CD8-positive, alpha-beta memory T cell (primary cell): ENCODE measurements at regions not wholly inside any gene's neighbourhood (a gene's known extent, or its start where the extent isn't known, plus 50 kb on each side); places are given as distances from the start of the nearest gene placed in this dataset.

ENCODE experiments used
- CTCF ChIA-PET: fragments of 350-600 bp; sonication (Branson Sonifier 250); formaldehyde crosslinking; loops from one replicate; lab custom pipeline; 2021; ENCODE audit warnings: antibody characterized with exemption; lab: Charles Lee
- POLR2A ChIA-PET: fragments of 350-600 bp; sonication (Branson Sonifier 250); formaldehyde crosslinking; loops from one replicate; lab custom pipeline; 2021; ENCODE audit warnings: antibody characterized with exemption; lab: Charles Lee
- DNase-seq, 5 donors: peaks; one replicate each; pipeline versions ENCODE4 v3.0.0 to v3.0.0-alpha.2; 2020 to 2022; ENCODE audit warnings: mixed read lengths in 1 of 5
- H3K27ac ChIP-seq: one replicate; pipeline ENCODE4 v1.7.0; 2013; ENCODE audit warnings: low read depth, mild to moderate bottlenecking, low read length, moderate library complexity
- H3K27me3 ChIP-seq: 2 replicates; pipeline ENCODE4 v1.7.0; 2013; ENCODE audit warnings: low read length, mild to moderate bottlenecking; ENCODE audit not compliant: insufficient read depth, poor library complexity, severe bottlenecking
- H3K36me3 ChIP-seq: 2 replicates; pipeline ENCODE4 v1.7.0; 2013; ENCODE audit warnings: mild to moderate bottlenecking, low read length, moderate library complexity; ENCODE audit not compliant: insufficient read depth
- H3K4me1 ChIP-seq: 2 replicates; pipeline ENCODE4 v1.7.0; 2013; ENCODE audit warnings: mild to moderate bottlenecking, low read length, moderate library complexity; ENCODE audit not compliant: insufficient read depth
- H3K4me3 ChIP-seq: 2 replicates; pipeline ENCODE4 v1.7.0; 2013; ENCODE audit warnings: mild to moderate bottlenecking, low read length
- H3K9me3 ChIP-seq: 2 replicates; pipeline ENCODE4 v1.7.0; 2013; ENCODE audit warnings: mild to moderate bottlenecking, low read length
- H3K27ac Mint-ChIP-seq, 8 donors: one replicate each; pipeline ENCODE4 v1.8.0; 2020 to 2021; ENCODE audit warnings: mixed read lengths in 8 of 8, mild to moderate bottlenecking in 6 of 8, inconsistent platforms in 3 of 8, moderate library complexity in 3 of 8
- H3K27me3 Mint-ChIP-seq, 2 donors: one replicate each; pipeline ENCODE4 v1.8.0; 2020 to 2021; ENCODE audit warnings: mixed read lengths in 2 of 2, mild to moderate bottlenecking in 1 of 2, moderate library complexity in 1 of 2
- H3K36me3 Mint-ChIP-seq, 3 donors: one replicate each; pipeline ENCODE4 v1.8.0; 2020 to 2021; ENCODE audit warnings: mixed read lengths in 3 of 3, inconsistent platforms in 1 of 3, mild to moderate bottlenecking in 1 of 3
- H3K4me1 Mint-ChIP-seq, 3 donors: one replicate each; pipeline ENCODE4 v1.8.0; 2020 to 2021; ENCODE audit warnings: mixed read lengths in 3 of 3, inconsistent platforms in 1 of 3, mild to moderate bottlenecking in 1 of 3
- H3K4me3 Mint-ChIP-seq, 7 donors: one replicate each; pipeline ENCODE4 v1.8.0; 2020 to 2021; ENCODE audit warnings: mixed read lengths in 7 of 7, mild to moderate bottlenecking in 6 of 7, moderate library complexity in 4 of 7, inconsistent platforms in 2 of 7
- H3K9me3 Mint-ChIP-seq, 5 donors: one replicate each; pipeline ENCODE4 v1.8.0; 2020 to 2022; ENCODE audit warnings: mixed read lengths in 5 of 5, mild to moderate bottlenecking in 3 of 5, moderate library complexity in 2 of 5, inconsistent platforms in 1 of 5

GRCh38 chr14:38870296-38870836 lies 232.7 kb downstream of the SEC23A start:
- no peak overlapping the region for H3K27ac ChIP-seq
- H3K4me3 ChIP-seq = no peak overlapping the region
- POLR2A ChIA-PET = no interaction called here
- no peaks in the 10 kb centered on the region for H3K36me3 Mint-ChIP-seq
- peaks cover 0 to 5% of the 10 kb centered on the region in 2 donors for H3K27me3 Mint-ChIP-seq
- no peak for DNase-seq
- no peaks in the 10 kb centered on the region for H3K27me3 ChIP-seq
- no peak overlapping the region for H3K4me3 Mint-ChIP-seq
- no peak overlapping the region for H3K27ac Mint-ChIP-seq
- H3K9me3 Mint-ChIP-seq = no peaks in the 10 kb centered on the region
- CTCF ChIA-PET = interaction anchor here (1.0 kb wide), 1 partner anchor 967 kb away, joined by 3 read pairs; no protein-coding TSS in a partner anchor
- no peaks in the 10 kb centered on the region for H3K4me1 Mint-ChIP-seq
- H3K9me3 ChIP-seq = no peaks in the 10 kb centered on the region
- H3K4me1 ChIP-seq = no peaks in the 10 kb centered on the region
- no peaks in the 10 kb centered on the region for H3K36me3 ChIP-seq

- H3K27me3 Mint-ChIP-seq = peaks cover 6 to 7% of the 10 kb centered on the region in 2 donors
- Histone ChIP-seq H3K36me3 (no peaks in the 10 kb centered on the region), H3K4me3 (no peak overlapping the region), H3K27me3 (no peaks in the 10 kb centered on the region), H3K4me1 (no peaks in the 10 kb centered on the region), H3K9me3 (no peaks in the 10 kb centered on the region), H3K27ac (no peak overlapping the region)
- no peaks in the 10 kb centered on the region for H3K36me3 Mint-ChIP-seq
- H3K9me3 Mint-ChIP-seq = peaks cover 0 to 3% (median 0%) of the 10 kb centered on the region in 5 donors
- DNase-seq = no peak
- no peak overlapping the region for H3K27ac Mint-ChIP-seq
- H3K4me1 Mint-ChIP-seq = no peaks in the 10 kb centered on the region
- POLR2A ChIA-PET = no interaction called here
- CTCF ChIA-PET = interaction anchor here (1.2 to 1.6 kb wide), 2 partner anchors 17 to 965 kb away, joined by 3 read pairs; no protein-coding TSS in a partner anchor
- H3K4me3 Mint-ChIP-seq = no peak overlapping the region
Measured at GRCh38 chr14:38868399-38869290, 234.4 kb downstream of the SEC23A start.

- Histone ChIP-seq H3K27me3 (no peaks in the 10 kb centered on the region), H3K9me3 (no peaks in the 10 kb centered on the region), H3K4me1 (no peaks in the 10 kb centered on the region), H3K4me3 (no peak overlapping the region), H3K36me3 (no peaks in the 10 kb centered on the region), H3K27ac (no peak overlapping the region)
- Mint-ChIP-seq H3K4me3 (no peak overlapping the region), H3K4me1 (no peaks in the 10 kb centered on the region), H3K36me3 (no peaks in the 10 kb centered on the region), H3K27me3 (peaks cover 4 to 8% of the 10 kb centered on the region in 2 donors), H3K9me3 (peaks cover 0 to 3% (median 0%) of the 10 kb centered on the region in 5 donors), H3K27ac (no peak overlapping the region)
- ChIA-PET POLR2A (no interaction called here), CTCF (interaction anchor here (0.5 to 1.6 kb wide), 6 partner anchors 18 to 1649 kb away, joined by 3 read pairs; no protein-coding TSS in a partner anchor)
- DNase-seq = peak; percentile 3 to 55 (median 19)
Measured at GRCh38 chr14:38867561-38868150, 235.4 kb downstream of the SEC23A start.

- H3K4me1 ChIP-seq = no peaks in the 10 kb centered on the region
- Mint-ChIP-seq H3K4me1 (no peaks in the 10 kb centered on the region), H3K27me3 (peaks cover 3 to 9% of the 10 kb centered on the region in 2 donors), H3K9me3 (peaks cover 0 to 3% (median 0%) of the 10 kb centered on the region in 5 donors), H3K36me3 (no peaks in the 10 kb centered on the region), H3K4me3 (no peak overlapping the region), H3K27ac (no peak overlapping the region)
- DNase-seq = no peak
- H3K27ac ChIP-seq = no peak overlapping the region
- ChIA-PET POLR2A (no interaction called here), CTCF (no interaction called here)
- no peaks in the 10 kb centered on the region for H3K9me3 ChIP-seq
- no peaks in the 10 kb centered on the region for H3K36me3 ChIP-seq
- H3K4me3 ChIP-seq = no peak overlapping the region
- H3K27me3 ChIP-seq = no peaks in the 10 kb centered on the region
Measured at GRCh38 chr14:38866461-38866860, 236.6 kb downstream of the SEC23A start.

GRCh38 chr14:38862366-38862765 lies 240.7 kb downstream of the SEC23A start:
- Mint-ChIP-seq H3K36me3 (no peaks in the 10 kb centered on the region), H3K27ac (no peak overlapping the region), H3K9me3 (peaks cover 0 to 3% (median 0%) of the 10 kb centered on the region in 5 donors), H3K27me3 (peaks cover 1 to 14% of the 10 kb centered on the region in 2 donors), H3K4me3 (no peak overlapping the region), H3K4me1 (no peaks in the 10 kb centered on the region)
- Histone ChIP-seq H3K4me1 (no peaks in the 10 kb centered on the region), H3K27me3 (no peaks in the 10 kb centered on the region), H3K27ac (no peak overlapping the region), H3K4me3 (no peak overlapping the region), H3K9me3 (no peaks in the 10 kb centered on the region), H3K36me3 (no peaks in the 10 kb centered on the region)
- POLR2A ChIA-PET = no interaction called here
- CTCF ChIA-PET = no interaction called here
- DNase-seq = no peak

- Mint-ChIP-seq H3K36me3 (no peaks in the 10 kb centered on the region), H3K4me3 (no peak overlapping the region)
- DNase-seq = no peak
Measured at GRCh38 chr14:38860530-38860929, 242.5 kb downstream of the SEC23A start.

GRCh38 chr14:38856798-38857197 lies 246.2 kb downstream of the SEC23A start:
- Mint-ChIP-seq H3K36me3 (no peaks in the 10 kb centered on the region), H3K4me1 (no peaks in the 10 kb centered on the region), H3K9me3 (peaks cover 0 to 2% (median 0%) of the 10 kb centered on the region in 5 donors), H3K4me3 (no peak overlapping the region), H3K27ac (no peak overlapping the region), H3K27me3 (peaks cover 0 to 6% of the 10 kb centered on the region in 2 donors)
- H3K4me1 ChIP-seq = no peaks in the 10 kb centered on the region
- H3K36me3 ChIP-seq = no peaks in the 10 kb centered on the region
- CTCF ChIA-PET = no interaction called here
- POLR2A ChIA-PET = no interaction called here
- DNase-seq = no peak
- H3K27ac ChIP-seq = no peak overlapping the region
- H3K27me3 ChIP-seq = no peaks in the 10 kb centered on the region
- no peaks in the 10 kb centered on the region for H3K9me3 ChIP-seq
- H3K4me3 ChIP-seq = no peak overlapping the region

More at GRCh38 chr14:38860530-38860929, 242.5 kb downstream of the SEC23A start:
- no peak overlapping the region for H3K4me3 ChIP-seq
- H3K4me1 ChIP-seq = no peaks in the 10 kb centered on the region
- Mint-ChIP-seq H3K9me3 (peaks cover 0 to 5% (median 0%) of the 10 kb centered on the region in 5 donors), H3K4me1 (no peaks in the 10 kb centered on the region), H3K27me3 (peaks cover 1 to 14% of the 10 kb centered on the region in 2 donors), H3K27ac (no peak overlapping the region)
- POLR2A ChIA-PET = no interaction called here
- H3K9me3 ChIP-seq = no peaks in the 10 kb centered on the region
- no peaks in the 10 kb centered on the region for H3K27me3 ChIP-seq
- H3K36me3 ChIP-seq = no peaks in the 10 kb centered on the region
- no peak overlapping the region for H3K27ac ChIP-seq
- CTCF ChIA-PET = no interaction called here

- Histone ChIP-seq H3K27me3 (no peaks in the 10 kb centered on the region), H3K9me3 (no peaks in the 10 kb centered on the region), H3K4me3 (no peak overlapping the region), H3K27ac (no peak overlapping the region), H3K36me3 (no peaks in the 10 kb centered on the region), H3K4me1 (no peaks in the 10 kb centered on the region)
- DNase-seq = no peak
- Mint-ChIP-seq H3K27ac (no peak overlapping the region), H3K4me3 (no peak overlapping the region), H3K9me3 (peaks cover 0 to 2% (median 0%) of the 10 kb centered on the region in 5 donors), H3K36me3 (no peaks in the 10 kb centered on the region), H3K4me1 (no peaks in the 10 kb centered on the region), H3K27me3 (no peaks in the 10 kb centered on the region)
- ChIA-PET POLR2A (no interaction called here), CTCF (no interaction called here)
Measured at GRCh38 chr14:38855513-38855912, 247.5 kb downstream of the SEC23A start.
